ENCODE measurements at regions not wholly inside any gene's neighbourhood (a gene's known extent, or its start where the extent isn't known, plus 50 kb on each side); places are given as distances from the start of the nearest gene placed in this dataset.
A peak's percentile ranks its signal among the peaks of the same experiment; 100 is the strongest.

DNA sequence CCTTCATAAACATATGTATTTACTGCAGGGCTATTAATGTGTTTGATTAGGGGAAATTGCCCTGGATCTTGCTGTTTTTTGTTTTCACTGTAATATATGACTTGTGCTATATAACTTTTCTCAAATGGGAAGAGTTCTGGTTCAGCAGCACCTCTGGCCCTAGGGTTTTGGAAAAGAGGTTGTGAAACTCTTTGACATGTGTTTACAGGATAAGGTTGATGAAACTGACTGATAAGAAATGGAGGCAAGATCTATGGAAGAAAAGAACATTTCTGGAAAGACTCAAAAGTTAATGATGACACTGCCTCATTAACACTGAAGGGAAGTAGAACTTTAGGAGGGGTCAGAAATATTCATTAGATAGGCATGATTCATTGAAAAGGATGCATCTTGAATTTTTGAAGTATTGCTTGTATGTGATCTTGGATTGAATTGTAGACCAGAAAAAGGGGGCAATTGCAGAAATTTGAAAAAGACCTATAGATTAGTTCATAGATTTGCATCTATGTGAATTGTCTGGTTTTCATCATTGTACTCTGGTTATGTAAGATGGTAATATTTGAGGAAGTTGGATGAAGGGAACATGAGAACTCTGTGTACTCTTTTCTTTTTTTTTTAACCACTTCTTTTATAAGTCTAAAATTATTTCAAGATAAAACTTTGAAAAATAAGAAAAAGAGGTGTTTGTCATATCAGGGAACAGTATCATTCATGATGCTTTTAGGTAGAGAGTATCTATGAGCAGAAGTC, 54.0 kb downstream of the UTRN start:
- no TSS peak for BruUV-seq (replicated peaks)
- H3K36me3 Mint-ChIP-seq (ENCODE audit: insufficient read depth, unreplicated experiment), result peaks cover 9% of the 10 kb centered on the region
- TF ChIP-seq, protein P1, sequence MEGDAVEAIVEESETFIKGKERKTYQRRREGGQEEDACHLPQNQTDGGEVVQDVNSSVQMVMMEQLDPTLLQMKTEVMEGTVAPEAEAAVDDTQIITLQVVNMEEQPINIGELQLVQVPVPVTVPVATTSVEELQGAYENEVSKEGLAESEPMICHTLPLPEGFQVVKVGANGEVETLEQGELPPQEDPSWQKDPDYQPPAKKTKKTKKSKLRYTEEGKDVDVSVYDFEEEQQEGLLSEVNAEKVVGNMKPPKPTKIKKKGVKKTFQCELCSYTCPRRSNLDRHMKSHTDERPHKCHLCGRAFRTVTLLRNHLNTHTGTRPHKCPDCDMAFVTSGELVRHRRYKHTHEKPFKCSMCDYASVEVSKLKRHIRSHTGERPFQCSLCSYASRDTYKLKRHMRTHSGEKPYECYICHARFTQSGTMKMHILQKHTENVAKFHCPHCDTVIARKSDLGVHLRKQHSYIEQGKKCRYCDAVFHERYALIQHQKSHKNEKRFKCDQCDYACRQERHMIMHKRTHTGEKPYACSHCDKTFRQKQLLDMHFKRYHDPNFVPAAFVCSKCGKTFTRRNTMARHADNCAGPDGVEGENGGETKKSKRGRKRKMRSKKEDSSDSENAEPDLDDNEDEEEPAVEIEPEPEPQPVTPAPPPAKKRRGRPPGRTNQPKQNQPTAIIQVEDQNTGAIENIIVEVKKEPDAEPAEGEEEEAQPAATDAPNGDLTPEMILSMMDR (IDR thresholded peaks at IDR 0.05; ENCODE audit: unreplicated experiment), result no peak
- peaks cover 75% of the 10 kb centered on the region for H3K4me1 Mint-ChIP-seq (ENCODE audit: low read depth, unreplicated experiment)
- CTCF ChIA-PET, result no interaction called here
- no peak overlapping the region for H3K4me3 Mint-ChIP-seq (ENCODE audit: low read depth, unreplicated experiment)
- DNase-seq, result no peak
- H3K9me3 Mint-ChIP-seq (ENCODE audit: low read depth, unreplicated experiment), result no peaks in the 10 kb centered on the region
- H3K27ac Mint-ChIP-seq (ENCODE audit: unreplicated experiment), result no peak overlapping the region
- no peaks in the 10 kb centered on the region for H3K27me3 Mint-ChIP-seq (ENCODE audit: unreplicated experiment)
- intact Hi-C loops (cut with micrococcal nuclease; ENCODE audit: unreplicated experiment), result loop anchor here (10.0 kb wide), 1 partner anchor 234 kb away; no protein-coding TSS in a partner anchor

DNA sequence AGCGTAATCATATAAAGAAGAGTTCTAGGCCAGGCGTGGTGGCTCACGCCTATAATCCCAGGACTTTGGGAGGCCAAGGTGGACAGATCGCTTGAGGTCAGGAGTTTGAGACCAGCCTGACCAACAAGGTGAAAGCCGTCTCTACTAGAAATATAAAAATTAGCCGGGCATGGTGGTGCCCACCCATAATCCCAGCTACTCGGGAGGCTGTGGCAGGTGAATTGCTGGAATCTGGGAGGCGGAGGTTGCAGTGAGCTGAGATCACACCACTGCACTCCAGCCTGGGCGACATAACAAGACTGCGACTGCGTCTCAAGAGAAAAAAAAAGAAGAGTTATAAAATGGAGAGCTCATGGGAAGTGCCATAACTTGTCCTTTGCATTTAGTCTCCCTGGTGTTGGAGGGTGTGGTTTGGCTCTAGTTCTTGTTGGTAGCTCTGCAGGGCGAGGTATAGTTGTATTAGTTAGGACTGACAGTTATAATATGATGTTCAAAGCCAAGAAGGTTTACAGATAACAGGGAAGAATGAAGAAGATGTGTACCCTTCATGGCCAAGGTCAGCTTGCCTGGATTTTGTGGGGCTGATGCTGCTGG, 54.8 kb downstream of the UTRN start:
- H3K9me3 Mint-ChIP-seq (ENCODE audit: low read depth, unreplicated experiment), result no peaks in the 10 kb centered on the region
- H3K36me3 Mint-ChIP-seq (ENCODE audit: insufficient read depth, unreplicated experiment), result peaks cover 9% of the 10 kb centered on the region
- TF ChIP-seq, protein P1 (IDR thresholded peaks at IDR 0.05; ENCODE audit: unreplicated experiment), result no peak
- CTCF ChIA-PET, result interaction anchor here (1.5 kb wide), 1 partner anchor 12 kb away, joined by 3 read pairs; no protein-coding TSS in a partner anchor
- no peak for DNase-seq
- H3K27me3 Mint-ChIP-seq (ENCODE audit: unreplicated experiment), result no peaks in the 10 kb centered on the region
- H3K4me1 Mint-ChIP-seq (ENCODE audit: low read depth, unreplicated experiment), result peaks cover 82% of the 10 kb centered on the region
- BruUV-seq (replicated peaks), result no TSS peak
- intact Hi-C loops (cut with micrococcal nuclease; ENCODE audit: unreplicated experiment), result loop anchor here (10.0 kb wide), 1 partner anchor 235 kb away; no protein-coding TSS in a partner anchor
- no peak overlapping the region for H3K27ac Mint-ChIP-seq (ENCODE audit: unreplicated experiment)
- no peak overlapping the region for H3K4me3 Mint-ChIP-seq (ENCODE audit: low read depth, unreplicated experiment)

DNA sequence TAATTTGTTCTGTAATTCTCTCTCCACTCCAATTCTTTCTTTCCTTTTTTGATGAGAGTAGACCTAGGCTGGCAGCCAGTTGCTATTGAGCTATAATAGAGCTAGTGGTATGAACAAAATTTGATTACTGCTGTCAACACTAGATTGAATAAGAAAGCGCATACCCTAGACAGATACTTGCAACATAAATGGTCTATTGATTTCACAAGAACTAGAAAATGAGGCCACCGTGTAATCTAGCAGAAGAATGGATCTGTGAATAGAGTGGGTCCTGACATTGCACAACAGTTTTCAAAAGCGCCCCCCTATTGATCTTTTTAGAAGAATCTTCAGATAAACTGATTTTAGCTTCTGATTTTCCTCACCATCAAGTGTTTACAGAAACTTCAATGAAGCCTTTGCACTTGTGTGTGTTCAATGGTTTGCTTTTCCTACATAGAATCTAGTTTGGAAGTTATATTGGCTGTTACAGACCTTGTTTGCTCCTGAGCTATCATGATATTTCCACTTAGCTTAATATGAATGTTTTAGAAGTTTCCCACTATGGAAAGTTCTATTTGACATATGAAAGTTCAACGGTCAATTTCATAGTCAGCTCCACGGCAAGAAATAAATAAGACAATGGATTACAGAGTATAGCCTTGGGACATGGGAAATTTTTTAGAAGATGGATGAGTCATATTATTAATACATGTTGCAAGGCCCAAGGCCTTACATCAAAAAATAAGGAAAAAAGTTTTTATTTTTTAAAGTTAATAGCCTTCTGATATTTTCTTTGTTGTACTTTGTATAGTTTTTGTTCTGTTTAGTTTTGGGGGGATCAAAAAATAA, 55.6 kb downstream of the UTRN start:
- TF ChIP-seq, protein P1 (IDR thresholded peaks at IDR 0.05; ENCODE audit: unreplicated experiment), result no peak
- peak overlapping the region; percentile 50 for H3K27ac Mint-ChIP-seq (ENCODE audit: unreplicated experiment)
- no peaks in the 10 kb centered on the region for H3K9me3 Mint-ChIP-seq (ENCODE audit: low read depth, unreplicated experiment)
- DNase-seq, result no peak
- peaks cover 9% of the 10 kb centered on the region for H3K36me3 Mint-ChIP-seq (ENCODE audit: insufficient read depth, unreplicated experiment)
- peaks cover 77% of the 10 kb centered on the region for H3K4me1 Mint-ChIP-seq (ENCODE audit: low read depth, unreplicated experiment)
- CTCF ChIA-PET, result interaction anchor here (1.5 kb wide), 1 partner anchor 12 kb away, joined by 3 read pairs; no protein-coding TSS in a partner anchor
- intact Hi-C loops (cut with micrococcal nuclease; ENCODE audit: unreplicated experiment), result no loop called here
- no TSS peak for BruUV-seq (replicated peaks)
- no peak overlapping the region for H3K4me3 Mint-ChIP-seq (ENCODE audit: low read depth, unreplicated experiment)
- H3K27me3 Mint-ChIP-seq (ENCODE audit: unreplicated experiment), result no peaks in the 10 kb centered on the region

DNA sequence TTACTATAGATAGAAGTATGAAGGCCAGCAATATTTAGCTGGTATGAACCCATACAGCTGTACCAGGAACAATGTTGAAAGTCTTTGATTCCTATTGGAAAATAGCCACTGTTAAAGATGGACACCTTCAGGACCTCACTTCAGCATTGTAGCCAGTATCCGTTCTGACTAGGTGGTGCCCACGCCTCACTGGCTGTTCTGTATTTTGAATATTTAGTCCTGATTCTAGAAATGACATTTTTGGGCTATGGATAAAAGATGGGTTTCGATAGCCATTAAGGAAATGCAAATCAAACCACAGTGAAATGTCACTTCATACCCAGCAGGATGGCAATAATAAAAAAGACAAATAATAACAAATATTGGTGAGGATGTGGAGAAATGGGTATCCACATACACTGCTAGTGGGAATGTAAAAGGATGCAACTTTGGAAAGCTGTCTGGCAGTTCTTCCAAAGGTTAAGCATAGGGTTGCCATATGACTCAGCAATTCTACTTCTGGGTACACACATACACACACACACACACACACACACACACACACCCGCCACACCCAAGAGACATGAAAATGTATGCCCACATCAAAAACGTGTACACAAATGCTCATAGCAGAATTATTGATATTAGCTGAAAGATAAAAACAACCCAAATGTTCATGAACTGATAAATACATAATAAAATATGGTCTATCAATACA, 56.8 kb downstream of the UTRN start:
- DNase-seq, result no peak
- CTCF ChIA-PET, result no interaction called here
- H3K27me3 Mint-ChIP-seq (ENCODE audit: unreplicated experiment), result no peaks in the 10 kb centered on the region
- H3K9me3 Mint-ChIP-seq (ENCODE audit: low read depth, unreplicated experiment), result no peaks in the 10 kb centered on the region
- TF ChIP-seq, protein P1 (IDR thresholded peaks at IDR 0.05; ENCODE audit: unreplicated experiment), result no peak
- peaks cover 12% of the 10 kb centered on the region for H3K36me3 Mint-ChIP-seq (ENCODE audit: insufficient read depth, unreplicated experiment)
- no TSS peak for BruUV-seq (replicated peaks)
- no peak overlapping the region for H3K4me3 Mint-ChIP-seq (ENCODE audit: low read depth, unreplicated experiment)
- intact Hi-C loops (cut with micrococcal nuclease; ENCODE audit: unreplicated experiment), result no loop called here
- peaks cover 75% of the 10 kb centered on the region for H3K4me1 Mint-ChIP-seq (ENCODE audit: low read depth, unreplicated experiment)
- H3K27ac Mint-ChIP-seq (ENCODE audit: unreplicated experiment), result peak overlapping the region; percentile 50
